Body of pancreas (tissue), 4 donors: ENCODE measurements at regions not wholly inside any gene's neighbourhood (a gene's known extent, or its start where the extent isn't known, plus 50 kb on each side); places are given as distances from the start of the nearest gene placed in this dataset.

Experiments
- ATAC-seq: fragments of 150-250 bp; one replicate; pipeline ENCODE4 v1.9.1; 2016
- DNase-seq, 4 donors: peaks; one replicate each; pipeline ENCODE4 v3.0.0-alpha.2; 2019
- H3K27ac ChIP-seq, 4 donors: fragments of 200-600 bp; sonication (generic); 1 replicate in 3 of 4; 2 replicates in 1 of 4; pipeline versions ENCODE4 v1.5.1 to v1.6.1; 2016 to 2019; ENCODE audit warnings: mild to moderate bottlenecking in 1 of 4, mixed read lengths in 1 of 4, moderate library complexity in 1 of 4
- H3K27me3 ChIP-seq, 2 donors: fragments of 200-600 bp; sonication (generic); one replicate each; pipeline ENCODE4 v1.6.0; 2016; ENCODE audit warnings: mild to moderate bottlenecking in 1 of 2
- H3K36me3 ChIP-seq, 2 donors: fragments of 200-600 bp; sonication (generic); replicated peaks in 1 of 2; 2 replicates each; pipeline ENCODE4 v1.5.1; 2016; ENCODE audit warnings: low read depth in 2 of 2; ENCODE audit not compliant: insufficient read depth in 1 of 2
- H3K4me1 ChIP-seq: fragments of 200-600 bp; sonication (generic); one replicate; pipeline ENCODE4 v1.6.0; 2016
- H3K4me3 ChIP-seq, 2 donors: fragments of 200-600 bp; sonication (generic); 1 replicate in 1 of 2; 2 replicates in 1 of 2; pipeline ENCODE4 v1.5.1; 2016 to 2019
- H3K9me3 ChIP-seq, 3 donors: fragments of 200-600 bp; sonication (generic); 1 replicate in 2 of 3; 2 replicates in 1 of 3; pipeline ENCODE4 v1.5.1; 2016
- POLR2A ChIP-seq, 3 donors: fragments of 450-650 bp; IDR thresholded peaks; one replicate each; pipeline ENCODE4 v1.6.1; 2016; ENCODE audit warnings: antibody characterized with exemption in 3 of 3, mild to moderate bottlenecking in 2 of 3
- WGBS, 2 donors: methylation state at CpG; one replicate each; pipeline ENCODE4 v1.1.5; 2017; 5-methylcytosine and 5-hydroxymethylcytosine counted together
- intact Hi-C: fragments of 100-400 bp; cut with DNase I; formaldehyde crosslinking; loops from one replicate; pipeline ENCODE4 v1.15.1; 2023
- TF ChIP-seq, protein P1 (sequence below), 7 experiments: fragments of 450-650 bp in 4 of 7; fragments of 200-600 bp in 3 of 7; sonication (generic) in 3 of 7; IDR thresholded peaks; one replicate each; pipeline ENCODE4 v1.5.1; 2016 to 2019; ENCODE audit warnings: antibody characterized with exemption in 7 of 7

- Histone ChIP-seq H3K9me3 (no peaks in the 10 kb centered on the region), H3K27ac (no peak overlapping the region), H3K4me3 (no peak overlapping the region), H3K4me1 (peaks cover 13% of the 10 kb centered on the region), H3K27me3 (no peaks in the 10 kb centered on the region), H3K36me3 (no peaks in the 10 kb centered on the region)
- DNase-seq (no peak), ATAC-seq (no peak)
- WGBS, 2 donors, result 80 to 81% methylated on average over 8 of the region's 8 CpGs
- TF ChIP-seq, protein P1, sequence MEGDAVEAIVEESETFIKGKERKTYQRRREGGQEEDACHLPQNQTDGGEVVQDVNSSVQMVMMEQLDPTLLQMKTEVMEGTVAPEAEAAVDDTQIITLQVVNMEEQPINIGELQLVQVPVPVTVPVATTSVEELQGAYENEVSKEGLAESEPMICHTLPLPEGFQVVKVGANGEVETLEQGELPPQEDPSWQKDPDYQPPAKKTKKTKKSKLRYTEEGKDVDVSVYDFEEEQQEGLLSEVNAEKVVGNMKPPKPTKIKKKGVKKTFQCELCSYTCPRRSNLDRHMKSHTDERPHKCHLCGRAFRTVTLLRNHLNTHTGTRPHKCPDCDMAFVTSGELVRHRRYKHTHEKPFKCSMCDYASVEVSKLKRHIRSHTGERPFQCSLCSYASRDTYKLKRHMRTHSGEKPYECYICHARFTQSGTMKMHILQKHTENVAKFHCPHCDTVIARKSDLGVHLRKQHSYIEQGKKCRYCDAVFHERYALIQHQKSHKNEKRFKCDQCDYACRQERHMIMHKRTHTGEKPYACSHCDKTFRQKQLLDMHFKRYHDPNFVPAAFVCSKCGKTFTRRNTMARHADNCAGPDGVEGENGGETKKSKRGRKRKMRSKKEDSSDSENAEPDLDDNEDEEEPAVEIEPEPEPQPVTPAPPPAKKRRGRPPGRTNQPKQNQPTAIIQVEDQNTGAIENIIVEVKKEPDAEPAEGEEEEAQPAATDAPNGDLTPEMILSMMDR (IDR thresholded peaks at IDR 0.05), result no peak
- TF ChIP-seq POLR2A (IDR thresholded peaks at IDR 0.05), result no peak
- intact Hi-C loops, result no loop called here
Measured at GRCh38 chr12:124718458-124718857, 145.2 kb downstream of the SCARB1 start.

- H3K4me1 ChIP-seq, result peaks cover 13% of the 10 kb centered on the region
- DNase-seq, result no peak
- WGBS, 2 donors, result 77 to 78% methylated on average over 14 of the region's 14 CpGs
- no peaks in the 10 kb centered on the region for H3K9me3 ChIP-seq
- no peak for ATAC-seq
- intact Hi-C loops, result no loop called here
- TF ChIP-seq POLR2A (IDR thresholded peaks at IDR 0.05), result no peak
- TF ChIP-seq, protein P1 (IDR thresholded peaks at IDR 0.05), result no peak
- H3K27me3 ChIP-seq, result no peaks in the 10 kb centered on the region
- H3K27ac ChIP-seq, result no peak overlapping the region
- H3K4me3 ChIP-seq, result no peak overlapping the region
- H3K36me3 ChIP-seq, result no peaks in the 10 kb centered on the region
Measured at GRCh38 chr12:124718036-124718435, 145.6 kb downstream of the SCARB1 start.

GRCh38 chr12:124717318-124717717, 146.3 kb downstream of the SCARB1 start:
- TF ChIP-seq, protein P1 (IDR thresholded peaks at IDR 0.05), result no peak
- TF ChIP-seq POLR2A (IDR thresholded peaks at IDR 0.05), result no peak
- Histone ChIP-seq H3K4me3 (no peak overlapping the region), H3K36me3 (no peaks in the 10 kb centered on the region), H3K27ac (no peak overlapping the region), H3K9me3 (no peaks in the 10 kb centered on the region), H3K4me1 (peaks cover 13% of the 10 kb centered on the region), H3K27me3 (no peaks in the 10 kb centered on the region)
- WGBS, 2 donors, result 90 to 93% methylated on average over 4 of the region's 4 CpGs
- ATAC-seq, result no peak
- intact Hi-C loops, result no loop called here
- DNase-seq, result no peak

- no peaks in the 10 kb centered on the region for H3K27me3 ChIP-seq
- no peak for TF ChIP-seq POLR2A (IDR thresholded peaks at IDR 0.05)
- TF ChIP-seq, protein P1 (IDR thresholded peaks at IDR 0.05), result no peak
- intact Hi-C loops, result no loop called here
- DNase-seq, result no peak
- H3K27ac ChIP-seq, result no peak overlapping the region
- no peak for ATAC-seq
- H3K4me3 ChIP-seq, result no peak overlapping the region
- no peaks in the 10 kb centered on the region for H3K9me3 ChIP-seq
- H3K36me3 ChIP-seq, result no peaks in the 10 kb centered on the region
- 81 to 82% methylated on average over 15 to 22 of the region's 22 CpGs for WGBS, 2 donors
- peaks cover 10% of the 10 kb centered on the region for H3K4me1 ChIP-seq
Measured at GRCh38 chr12:124716208-124717130, 147.2 kb downstream of the SCARB1 start.
